Epithelial cell of esophagus (primary cell): ENCODE measurements at regions not wholly inside any gene's neighbourhood (a gene's known extent, or its start where the extent isn't known, plus 50 kb on each side); places are given as distances from the start of the nearest gene placed in this dataset.

Experiments used
- DNase-seq: peaks from one replicate; pipeline ENCODE4 v3.0.0; 2010; ENCODE audit warnings: low read depth
- H3K4me3 ChIP-seq: 2 replicates; pipeline ENCODE4 v1.5.1; 2011; ENCODE audit warnings: mild to moderate bottlenecking, low read length, control low read depth
- TF ChIP-seq, protein P1 (sequence below): IDR thresholded peaks from 2 replicates; pipeline ENCODE4 v1.5.1; 2011; ENCODE audit warnings: low read depth, mild to moderate bottlenecking, low read length, control low read depth, inconsistent platforms; ENCODE audit not compliant: insufficient read depth; ENCODE audit errors: missing control alignments

DNA sequence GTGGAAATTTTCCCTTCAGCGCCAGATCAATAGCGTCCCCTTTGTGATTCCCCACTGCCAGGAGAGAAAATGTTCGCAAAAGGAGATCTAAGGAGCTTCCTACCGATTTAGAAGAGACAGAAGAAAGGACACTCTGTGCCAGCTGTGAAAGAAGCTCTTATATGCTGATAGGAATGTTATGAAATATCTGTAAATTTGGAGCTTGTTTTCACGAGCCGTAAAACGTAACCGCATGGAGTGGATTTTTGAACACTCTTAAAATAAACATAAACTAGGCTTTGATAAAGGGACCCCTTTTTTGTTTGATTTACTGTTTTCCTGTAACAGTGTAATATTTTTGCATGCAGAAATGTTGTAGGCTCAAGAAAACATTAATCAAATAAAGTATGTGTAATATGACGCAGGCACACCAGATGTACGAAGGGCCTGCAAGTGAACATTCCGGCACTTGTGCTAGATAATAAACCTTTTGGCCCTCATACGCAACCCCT is 346.8 kb downstream of the ETNK1 start:
- no peak overlapping the region for H3K4me3 ChIP-seq
- TF ChIP-seq, protein P1, sequence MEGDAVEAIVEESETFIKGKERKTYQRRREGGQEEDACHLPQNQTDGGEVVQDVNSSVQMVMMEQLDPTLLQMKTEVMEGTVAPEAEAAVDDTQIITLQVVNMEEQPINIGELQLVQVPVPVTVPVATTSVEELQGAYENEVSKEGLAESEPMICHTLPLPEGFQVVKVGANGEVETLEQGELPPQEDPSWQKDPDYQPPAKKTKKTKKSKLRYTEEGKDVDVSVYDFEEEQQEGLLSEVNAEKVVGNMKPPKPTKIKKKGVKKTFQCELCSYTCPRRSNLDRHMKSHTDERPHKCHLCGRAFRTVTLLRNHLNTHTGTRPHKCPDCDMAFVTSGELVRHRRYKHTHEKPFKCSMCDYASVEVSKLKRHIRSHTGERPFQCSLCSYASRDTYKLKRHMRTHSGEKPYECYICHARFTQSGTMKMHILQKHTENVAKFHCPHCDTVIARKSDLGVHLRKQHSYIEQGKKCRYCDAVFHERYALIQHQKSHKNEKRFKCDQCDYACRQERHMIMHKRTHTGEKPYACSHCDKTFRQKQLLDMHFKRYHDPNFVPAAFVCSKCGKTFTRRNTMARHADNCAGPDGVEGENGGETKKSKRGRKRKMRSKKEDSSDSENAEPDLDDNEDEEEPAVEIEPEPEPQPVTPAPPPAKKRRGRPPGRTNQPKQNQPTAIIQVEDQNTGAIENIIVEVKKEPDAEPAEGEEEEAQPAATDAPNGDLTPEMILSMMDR: no peak
- no peak for DNase-seq

DNA sequence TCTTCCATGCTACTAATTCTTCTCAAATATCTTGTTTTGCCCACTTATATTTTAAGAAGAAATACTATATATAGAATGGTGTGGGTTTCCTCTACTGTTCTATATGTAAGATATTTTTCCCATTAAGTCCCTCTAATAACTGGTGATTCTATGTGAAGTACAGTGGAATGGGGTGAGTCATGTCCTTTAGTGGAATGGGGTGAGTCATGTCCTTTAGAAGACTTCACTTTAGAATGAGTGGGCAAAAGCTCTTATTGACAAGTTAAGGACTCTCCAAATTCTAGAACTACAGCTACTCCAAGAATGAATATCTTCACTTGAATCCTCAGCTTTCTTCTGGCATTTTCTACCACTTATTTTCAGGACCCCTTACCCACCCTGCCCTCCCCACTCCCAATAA is 349.9 kb downstream of the ETNK1 start:
- TF ChIP-seq, protein P1: no peak
- peak; percentile 92 for DNase-seq
- no peak overlapping the region for H3K4me3 ChIP-seq

DNA sequence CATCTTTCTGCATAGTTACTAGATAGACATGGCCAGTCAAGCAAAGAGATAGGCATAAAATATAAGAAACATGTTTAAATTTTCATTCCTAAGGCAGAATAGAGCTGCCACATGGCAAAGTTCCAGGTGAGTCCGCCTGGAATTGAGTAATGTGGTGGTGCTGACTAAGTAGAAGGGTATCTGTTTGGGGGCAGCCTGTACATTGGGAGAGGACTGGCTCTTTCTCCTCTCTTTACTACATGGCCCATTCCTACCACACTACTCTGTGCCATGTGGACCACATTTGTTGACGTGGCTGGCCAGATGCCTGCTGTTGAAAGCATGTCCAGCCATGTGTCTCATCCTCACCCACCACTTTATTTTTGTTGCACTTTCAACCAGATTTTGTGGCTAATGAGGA is 354.0 kb downstream of the ETNK1 start:
- TF ChIP-seq, protein P1: no peak
- peak; percentile 94 for DNase-seq
- H3K4me3 ChIP-seq: no peak overlapping the region

DNA sequence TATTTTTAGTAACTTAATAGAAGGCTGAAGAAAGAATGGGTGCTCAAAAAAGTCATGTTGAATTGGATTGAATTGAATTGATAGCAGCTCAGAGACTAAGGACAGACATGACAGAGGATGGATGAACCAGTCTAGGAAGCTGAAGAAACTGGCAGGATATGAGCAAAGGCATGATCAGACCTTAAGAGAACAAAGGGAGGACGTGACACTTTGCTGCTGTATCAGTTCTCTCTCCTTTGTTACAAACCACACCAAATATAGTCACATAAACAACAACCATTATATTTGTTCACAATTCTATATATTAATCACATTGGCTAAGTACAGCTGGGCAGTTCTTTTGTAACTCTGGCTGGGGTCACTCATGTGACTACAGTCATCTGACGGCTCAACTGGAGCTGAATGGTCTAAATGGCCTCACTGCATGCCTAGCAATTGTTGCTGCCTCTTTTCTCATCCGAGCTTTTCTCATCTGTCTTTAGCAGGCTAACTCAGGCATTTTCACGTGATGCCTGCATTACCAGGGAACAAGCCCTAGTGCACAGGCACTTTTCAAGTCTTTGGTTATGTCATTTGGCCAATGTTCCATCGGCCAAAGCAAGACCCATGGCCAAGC is 355.0 kb downstream of the ETNK1 start:
- no peak overlapping the region for H3K4me3 ChIP-seq
- TF ChIP-seq, protein P1: no peak
- peak; percentile 63 for DNase-seq

DNA sequence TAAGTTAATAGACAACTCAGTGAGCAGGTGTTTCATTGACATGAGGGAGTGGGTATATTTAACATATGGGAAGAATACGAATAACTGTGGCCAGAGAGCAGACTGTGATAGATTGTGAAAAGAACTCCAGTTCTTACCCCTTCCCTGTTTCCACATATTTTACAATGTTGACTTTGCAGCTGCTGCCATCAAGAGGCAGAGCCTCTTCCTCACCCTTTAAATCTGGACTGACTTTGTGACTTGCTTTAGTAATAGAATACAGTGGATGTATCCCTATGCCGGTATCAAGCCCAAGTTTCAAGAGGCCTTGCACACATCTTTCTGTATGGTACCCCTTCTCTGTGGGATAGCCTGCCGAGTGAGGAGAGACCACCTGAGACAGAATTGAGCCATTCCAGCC is 356.7 kb downstream of the ETNK1 start:
- no peak overlapping the region for H3K4me3 ChIP-seq
- TF ChIP-seq, protein P1: peak; percentile 45

DNA sequence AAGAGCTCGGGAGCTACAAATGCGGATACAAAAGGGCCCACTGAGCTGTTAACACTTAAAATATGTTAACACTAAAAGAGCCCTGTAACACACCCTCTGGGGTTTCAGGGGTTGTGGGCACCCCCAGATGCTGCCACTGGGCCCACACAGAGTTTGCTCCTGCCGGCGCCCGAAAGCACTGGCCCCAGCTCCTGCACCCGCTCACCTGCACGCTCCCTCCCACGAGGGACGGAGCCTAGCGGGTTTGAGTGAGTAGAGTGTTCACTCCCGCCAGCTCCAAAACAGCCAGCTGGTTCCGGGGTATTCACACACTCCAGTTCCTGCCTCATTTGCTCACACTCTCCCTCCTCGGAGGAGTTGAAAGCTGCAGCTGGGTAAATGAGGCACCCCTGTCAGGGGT is 357.7 kb downstream of the ETNK1 start:
- TF ChIP-seq, protein P1: no peak
- no peak overlapping the region for H3K4me3 ChIP-seq
- DNase-seq: no peak

More for the DNA sequence above, 356.7 kb downstream of the ETNK1 start:
- peak; percentile 58 for DNase-seq

DNA sequence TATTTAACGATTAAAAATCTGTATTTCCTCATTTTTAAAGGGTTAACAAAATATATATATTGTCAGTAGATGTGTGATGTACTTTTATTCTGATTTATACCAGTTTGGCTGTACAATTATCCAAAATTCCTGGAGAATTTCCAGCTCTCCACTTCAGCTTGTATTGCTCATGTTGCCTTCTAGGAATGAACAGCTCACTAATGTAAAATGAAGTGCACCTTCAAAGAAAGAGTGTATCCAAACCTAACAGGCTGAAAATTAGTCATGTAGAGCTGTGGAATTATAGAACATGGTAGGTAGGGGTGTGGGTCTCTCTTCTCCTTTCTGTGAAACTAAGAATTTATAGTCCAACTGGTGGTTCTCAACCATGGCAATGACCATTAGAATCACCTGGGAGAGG is 362.0 kb downstream of the ETNK1 start:
- no peak overlapping the region for H3K4me3 ChIP-seq
- TF ChIP-seq, protein P1: no peak
- peak; percentile 16 for DNase-seq
